PC-3 (cell line): ENCODE measurements at regions not wholly inside any gene's neighbourhood (a gene's known extent, or its start where the extent isn't known, plus 50 kb on each side); places are given as distances from the start of the nearest gene placed in this dataset.

Experiments
- CTCF ChIP-seq: fragments of 300-600 bp; sonication (generic); conservative IDR thresholded peaks from 2 replicates; pipeline ENCODE4 v1.5.1; 2017; ENCODE audit warnings: antibody characterized with exemption, low read depth, mild to moderate bottlenecking, low read length
- EZH2 ChIP-seq: fragments of 300-600 bp; sonication (generic); IDR thresholded peaks from one replicate; pipeline ENCODE4 v1.6.1; 2017; ENCODE audit warnings: antibody characterized with exemption, mild to moderate bottlenecking, low read length; ENCODE audit not compliant: unreplicated experiment

- TF ChIP-seq CTCF (no peak), EZH2 (no peak)
These were observed 89.7 kb downstream of the FAM50B start for GRCh38 chr6:3938715-3939367.
